ENCODE measurements at regions not wholly inside any gene's neighbourhood (a gene's known extent, or its start where the extent isn't known, plus 50 kb on each side); places are given as distances from the start of the nearest gene placed in this dataset.

DNA sequence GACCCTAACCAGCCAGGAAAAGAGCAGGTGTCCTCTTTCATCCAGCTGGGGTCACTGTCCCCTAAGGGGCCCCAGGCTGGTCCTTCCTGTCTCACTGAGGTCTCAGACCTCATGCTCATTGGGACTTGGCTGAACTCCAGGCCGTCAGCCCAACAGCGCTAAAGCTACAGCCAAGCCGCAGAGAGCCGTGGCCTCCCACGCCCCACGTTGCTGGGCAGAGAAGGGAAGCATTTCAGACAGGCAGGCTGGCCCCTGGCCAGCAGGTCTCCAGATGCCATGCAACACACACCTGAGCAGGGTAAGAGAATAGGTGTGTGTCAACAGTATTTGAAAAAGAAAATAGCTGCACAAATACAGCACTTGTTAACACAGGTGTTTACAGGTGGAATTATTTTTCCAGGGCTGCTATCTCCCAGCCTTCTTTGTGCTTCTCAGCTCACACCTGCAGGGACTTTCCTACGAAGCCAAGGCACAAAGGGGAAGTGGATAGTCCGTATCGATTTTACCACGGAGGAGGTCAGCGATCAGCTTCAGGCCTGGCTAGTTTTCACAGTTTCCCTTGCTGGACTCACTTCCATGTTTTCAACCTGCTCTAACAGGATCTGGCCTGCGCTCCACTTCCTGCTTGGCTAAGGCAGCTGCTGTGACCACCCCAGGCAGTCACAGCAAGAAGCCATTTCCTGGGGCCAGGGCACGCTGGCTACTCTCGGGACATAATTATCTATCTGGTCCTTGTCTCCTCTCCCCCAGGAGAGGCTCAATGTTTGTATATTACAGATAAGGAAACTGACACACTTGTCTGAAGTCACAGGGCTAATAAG, 156.1 kb upstream of the ID2 start:
- TF ChIP-seq, protein P1, sequence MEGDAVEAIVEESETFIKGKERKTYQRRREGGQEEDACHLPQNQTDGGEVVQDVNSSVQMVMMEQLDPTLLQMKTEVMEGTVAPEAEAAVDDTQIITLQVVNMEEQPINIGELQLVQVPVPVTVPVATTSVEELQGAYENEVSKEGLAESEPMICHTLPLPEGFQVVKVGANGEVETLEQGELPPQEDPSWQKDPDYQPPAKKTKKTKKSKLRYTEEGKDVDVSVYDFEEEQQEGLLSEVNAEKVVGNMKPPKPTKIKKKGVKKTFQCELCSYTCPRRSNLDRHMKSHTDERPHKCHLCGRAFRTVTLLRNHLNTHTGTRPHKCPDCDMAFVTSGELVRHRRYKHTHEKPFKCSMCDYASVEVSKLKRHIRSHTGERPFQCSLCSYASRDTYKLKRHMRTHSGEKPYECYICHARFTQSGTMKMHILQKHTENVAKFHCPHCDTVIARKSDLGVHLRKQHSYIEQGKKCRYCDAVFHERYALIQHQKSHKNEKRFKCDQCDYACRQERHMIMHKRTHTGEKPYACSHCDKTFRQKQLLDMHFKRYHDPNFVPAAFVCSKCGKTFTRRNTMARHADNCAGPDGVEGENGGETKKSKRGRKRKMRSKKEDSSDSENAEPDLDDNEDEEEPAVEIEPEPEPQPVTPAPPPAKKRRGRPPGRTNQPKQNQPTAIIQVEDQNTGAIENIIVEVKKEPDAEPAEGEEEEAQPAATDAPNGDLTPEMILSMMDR (conservative IDR thresholded peaks at IDR 0.05; ENCODE audit: low read depth, low read length): no peak
- no peak for TF ChIP-seq EZH2 (IDR thresholded peaks at IDR 0.05; ENCODE audit: borderline replicate concordance, low read depth, low read length, poor library complexity, severe bottlenecking)
